ENCODE measurements at regions not wholly inside any gene's neighbourhood (a gene's known extent, or its start where the extent isn't known, plus 50 kb on each side); places are given as distances from the start of the nearest gene placed in this dataset.

GRCh38 chr5:40308867-40309266 is 370.8 kb upstream of the PTGER4 start:
- TF ChIP-seq CTCF (conservative IDR thresholded peaks at IDR 0.05), result no peak
- peaks cover 14 to 24% of the 10 kb centered on the region in 2 experiments for H3K4me1 Mint-ChIP-seq

More at GRCh38 chr5:40308867-40309266, 370.8 kb upstream of the PTGER4 start:
- H3K27ac Mint-ChIP-seq, result peak overlapping the region in 1 of 3 experiments; percentile 20; a peak in 2 of 7 replicates
- Histone ChIP-seq H2BK120ac (ENCODE audit: low read depth, low read length, poor library complexity, severe bottlenecking) (no peak overlapping the region), H3K27ac (ENCODE audit: insufficient read length, low read depth, low read length) (no peak overlapping the region), H2AK5ac (ENCODE audit: insufficient read length, low read length) (no peak overlapping the region), H3K4ac (ENCODE audit: low read depth, low read length) (no peak overlapping the region), H3K18ac (ENCODE audit: insufficient read length, low read depth, low read length) (no peak overlapping the region), H3K23ac (ENCODE audit: insufficient read length, low read depth, low read length) (no peak overlapping the region), H4K8ac (replicated peaks; ENCODE audit: insufficient read length, low read depth, low read length) (no peak overlapping the region), H3K14ac (ENCODE audit: insufficient read depth, low read length) (no peak overlapping the region), H3K56ac (ENCODE audit: insufficient read length, low read depth, low read length) (no peak overlapping the region), H3K23me2 (ENCODE audit: insufficient read length, low read depth, low read length, poor library complexity, severe bottlenecking) (no peaks in the 10 kb centered on the region), H2BK15ac (ENCODE audit: low read depth, low read length) (no peak overlapping the region), H4K5ac (ENCODE audit: insufficient read length, low read depth, low read length) (no peak overlapping the region), H2BK5ac (ENCODE audit: insufficient read length, low read length) (no peak overlapping the region), H3K9me3 (ENCODE audit: control insufficient read depth, low read depth, low read length) (no peaks in the 10 kb centered on the region), H3K79me1 (ENCODE audit: insufficient read depth, low read depth, low read length, poor library complexity, severe bottlenecking) (no peaks in the 10 kb centered on the region), H3K79me2 (ENCODE audit: insufficient read depth, low read length) (no peaks in the 10 kb centered on the region), H3K4me1 (ENCODE audit: insufficient read depth, low read length) (peaks cover 3% of the 10 kb centered on the region), H3K27me3 (ENCODE audit: insufficient read depth, low read length) (no peaks in the 10 kb centered on the region), H2AFZ (ENCODE audit: low read length) (no peak overlapping the region), H2BK20ac (ENCODE audit: low read depth, low read length, poor library complexity, severe bottlenecking) (no peak overlapping the region), H4K20me1 (ENCODE audit: control insufficient read depth, insufficient read depth, insufficient read length) (no peaks in the 10 kb centered on the region), H4K91ac (ENCODE audit: insufficient read length, low read depth, low read length) (no peak overlapping the region), H3T11ph (ENCODE audit: low read length) (no peak overlapping the region), H2BK12ac (ENCODE audit: insufficient read length, low read depth, low read length) (no peak overlapping the region), H3K9ac (ENCODE audit: extremely low read depth, insufficient read length, low read length) (no peak overlapping the region), H3K4me2 (ENCODE audit: insufficient read depth, insufficient read length, low read length) (no peak overlapping the region)
- H3K9me3 Mint-ChIP-seq, result no peaks in the 10 kb centered on the region
- no peak overlapping the region for H3K4me3 Mint-ChIP-seq
- no peaks in the 10 kb centered on the region for H3K27me3 Mint-ChIP-seq (ENCODE audit: low read depth)
- peak; percentile 31 for DNase-seq
- no peaks in the 10 kb centered on the region for H3K36me3 Mint-ChIP-seq (ENCODE audit: insufficient read depth in 1 of 3, low read depth in 3 of 3)

Data from H9 (cell line).